H1 (cell line): ENCODE measurements at regions not wholly inside any gene's neighbourhood (a gene's known extent, or its start where the extent isn't known, plus 50 kb on each side); places are given as distances from the start of the nearest gene placed in this dataset.

Experiments used
- CTCF ChIA-PET: fragments of 300-600 bp; sonication (Branson Sonifier 250); formaldehyde crosslinking; loops from one replicate; lab custom pipeline; 2021; ENCODE audit not compliant: partially characterized antibody; lab: Charles Lee
- POLR2A ChIA-PET: fragments of 300-600 bp; sonication (Branson Sonifier 250); formaldehyde crosslinking; loops from one replicate; lab custom pipeline; 2021; ENCODE audit warnings: inconsistent platforms; ENCODE audit not compliant: partially characterized antibody; lab: Charles Lee
- DNase-seq, 2 experiments: peaks; one replicate each; pipeline versions ENCODE4 v3.0.0 to v3.0.0-alpha.2; 2010 to 2022; ENCODE audit warnings: low spot score in 2 of 2, low read depth in 1 of 2, mixed read lengths in 1 of 2
- FAIRE-seq: peaks from 2 replicates; lab custom pipeline; 2011; peaks lifted over from hg19 to GRCh38; lab: Jason Lieb, UNC
- H2AFZ ChIP-seq: 2 replicates; pipeline ENCODE4 v1.8.1; 2012; ENCODE audit warnings: low read length, inconsistent platforms
- H2AK5ac ChIP-seq: 2 replicates; pipeline ENCODE4 v1.6.1; 2013; ENCODE audit warnings: low read depth, low read length
- H2BK120ac ChIP-seq: replicated peaks from 2 replicates; pipeline ENCODE3; 2013; ENCODE audit warnings: low read depth, low read length, inconsistent platforms
- H2BK12ac ChIP-seq: 2 replicates; pipeline ENCODE4 v1.6.1; 2013; ENCODE audit warnings: low read depth, low read length
- H2BK15ac ChIP-seq: 2 replicates; pipeline ENCODE4 v1.6.1; 2013; ENCODE audit warnings: low read length
- H2BK20ac ChIP-seq: 2 replicates; pipeline ENCODE4 v1.6.1; 2013; ENCODE audit warnings: low read length
- H2BK5ac ChIP-seq: 2 replicates; pipeline ENCODE4 v1.6.1; 2013; ENCODE audit warnings: low read depth, low read length
- H3K14ac ChIP-seq: 2 replicates; pipeline ENCODE4 v1.6.1; 2013; ENCODE audit warnings: inconsistent platforms; ENCODE audit not compliant: insufficient read length
- H3K18ac ChIP-seq: 2 replicates; pipeline ENCODE4 v1.6.1; 2013; ENCODE audit warnings: low read length; ENCODE audit errors: extremely low read depth
- H3K23ac ChIP-seq: 2 replicates; pipeline ENCODE4 v1.6.1; 2013; ENCODE audit warnings: inconsistent platforms; ENCODE audit not compliant: insufficient read length
- H3K23me2 ChIP-seq: 2 replicates; pipeline ENCODE4 v1.6.1; 2013; ENCODE audit warnings: low read depth, low read length
- H3K27ac ChIP-seq: 2 replicates; pipeline ENCODE4 v1.6.1; 2011; ENCODE audit warnings: low read depth, low read length, inconsistent platforms
- H3K27me3 ChIP-seq, 4 experiments: replicated peaks in 1 of 4; 1 replicate in 1 of 4; 2 replicates in 3 of 4; pipeline versions ENCODE4 v1.6.1 to v1.8.1; 2011 to 2013; ENCODE audit warnings: low read length in 3 of 4, mild to moderate bottlenecking in 3 of 4, inconsistent platforms in 2 of 4, mixed read lengths in 2 of 4, moderate library complexity in 1 of 4; ENCODE audit not compliant: control insufficient read depth in 3 of 4, insufficient read depth in 3 of 4; ENCODE audit errors: extremely low read depth in 1 of 4
- H3K36me3 ChIP-seq, 4 experiments: 2 replicates each; pipeline versions ENCODE4 v1.6.1 to v1.8.1; 2011 to 2013; ENCODE audit warnings: mild to moderate bottlenecking in 4 of 4, low read length in 3 of 4, moderate library complexity in 2 of 4, control low read depth in 1 of 4, inconsistent platforms in 1 of 4; ENCODE audit not compliant: insufficient read depth in 4 of 4, control insufficient read depth in 2 of 4
- H3K4ac ChIP-seq: replicated peaks from 2 replicates; pipeline ENCODE3; 2013; ENCODE audit warnings: low read length, low read depth, mixed read lengths, inconsistent platforms; ENCODE audit not compliant: insufficient read length
- H3K4me1 ChIP-seq, 4 experiments: replicated peaks in 1 of 4; 1 replicate in 1 of 4; 2 replicates in 3 of 4; pipeline versions ENCODE4 v1.6.1 to v1.8.1; 2011 to 2013; ENCODE audit warnings: low read length in 3 of 4, inconsistent platforms in 2 of 4, mixed read lengths in 1 of 4; ENCODE audit not compliant: insufficient read depth in 4 of 4, control insufficient read depth in 3 of 4
- H3K4me2 ChIP-seq, 2 experiments: 2 replicates each; pipeline versions ENCODE4 v1.6.1 to v1.8.1; 2011 to 2013; ENCODE audit warnings: low read depth in 2 of 2, low read length in 2 of 2, control low read depth in 1 of 2, inconsistent platforms in 1 of 2, mild to moderate bottlenecking in 1 of 2; ENCODE audit not compliant: insufficient read depth in 1 of 2
- H3K4me3 ChIP-seq, 4 experiments: fragments of 200-600, 300-600 bp in 1 of 4; sonication (generic), shearing (Covaris generic), sonication (Bioruptor Twin) in 1 of 4; 2 replicates each; pipeline versions ENCODE4 v1.5.1 to v1.8.1; 2011 to 2016; ENCODE audit warnings: low read length in 4 of 4, low read depth in 3 of 4, control low read depth in 2 of 4, inconsistent platforms in 2 of 4, mild to moderate bottlenecking in 2 of 4, mixed read lengths in 1 of 4, moderate library complexity in 1 of 4; ENCODE audit not compliant: insufficient read depth in 2 of 4; ENCODE audit errors: extremely low read depth in 1 of 4
- H3K56ac ChIP-seq: replicated peaks from 2 replicates; pipeline ENCODE3; 2013; ENCODE audit warnings: low read depth, mild to moderate bottlenecking, mixed read lengths, low read length, inconsistent platforms; ENCODE audit not compliant: insufficient read length
- H3K79me1 ChIP-seq: 2 replicates; pipeline ENCODE4 v1.6.1; 2013; ENCODE audit warnings: low read depth, low read length, control low read depth
- H3K79me2 ChIP-seq, 2 experiments: 2 replicates each; pipeline versions ENCODE4 v1.6.1 to v1.8.1; 2012 to 2013; ENCODE audit warnings: low read length in 2 of 2, mild to moderate bottlenecking in 2 of 2, inconsistent platforms in 1 of 2; ENCODE audit not compliant: insufficient read depth in 2 of 2, control insufficient read depth in 1 of 2
- H3K9ac ChIP-seq, 4 experiments: replicated peaks in 1 of 4; 1 replicate in 1 of 4; 2 replicates in 3 of 4; pipeline versions ENCODE4 v1.6.1 to v1.8.1; 2011 to 2013; ENCODE audit warnings: low read depth in 3 of 4, low read length in 3 of 4, control low read depth in 2 of 4, mild to moderate bottlenecking in 2 of 4, moderate library complexity in 2 of 4, inconsistent platforms in 1 of 4; ENCODE audit errors: extremely low read depth in 1 of 4
- H3K9me3 ChIP-seq, 2 experiments: 2 replicates each; pipeline versions ENCODE4 v1.6.1 to v1.8.1; 2012 to 2013; ENCODE audit warnings: mild to moderate bottlenecking in 2 of 2, moderate library complexity in 2 of 2, control low read depth in 1 of 2, inconsistent platforms in 1 of 2, low read depth in 1 of 2, low read length in 1 of 2, mixed read lengths in 1 of 2; ENCODE audit not compliant: insufficient read depth in 2 of 2
- H4K20me1 ChIP-seq, 2 experiments: replicated peaks in 1 of 2; 2 replicates each; pipeline versions ENCODE3 to v1.8.1; 2011 to 2013; ENCODE audit warnings: inconsistent platforms in 2 of 2, low read length in 2 of 2, mild to moderate bottlenecking in 1 of 2; ENCODE audit not compliant: insufficient read depth in 2 of 2, control insufficient read depth in 1 of 2
- H4K5ac ChIP-seq: 2 replicates; pipeline ENCODE4 v1.6.1; 2013; ENCODE audit warnings: low read length, low read depth, mixed read lengths, inconsistent platforms; ENCODE audit not compliant: insufficient read length
- H4K8ac ChIP-seq: 2 replicates; pipeline ENCODE4 v1.8.0; 2013; ENCODE audit warnings: mild to moderate bottlenecking, moderate library complexity, low read length, inconsistent platforms; ENCODE audit not compliant: insufficient read depth; ENCODE audit errors: extremely low read depth
- H4K91ac ChIP-seq: replicated peaks from 2 replicates; pipeline ENCODE3; 2013; ENCODE audit warnings: low read length, mixed read lengths, inconsistent platforms; ENCODE audit not compliant: insufficient read length
- ASH2L ChIP-seq: fragments of 200-600, 300-600 bp; sonication (generic); IDR thresholded peaks from one replicate; pipeline ENCODE4 v1.7.1; 2017; ENCODE audit warnings: low read length
- GTF2F1 ChIP-seq: IDR thresholded peaks from 2 replicates; pipeline ENCODE4 v1.6.1; 2012; ENCODE audit warnings: low read depth, low read length, improper control_type of control experiment, borderline replicate concordance
- HDAC6 ChIP-seq: IDR thresholded peaks from one replicate; pipeline ENCODE4 v1.7.1; 2012; ENCODE audit warnings: low read depth, mild to moderate bottlenecking, inconsistent platforms, low read length, moderate library complexity
- NRF1 ChIP-seq: IDR thresholded peaks from 2 replicates; pipeline ENCODE4 v1.6.1; 2011; ENCODE audit warnings: mild to moderate bottlenecking, low read depth, low read length, improper control_type of control experiment
- POLR2AphosphoS5 ChIP-seq: IDR thresholded peaks from 2 replicates; pipeline ENCODE4 v1.6.1; 2011; ENCODE audit warnings: low read depth, low read length
- RBBP5 ChIP-seq: IDR thresholded peaks from 2 replicates; pipeline ENCODE4 v1.7.1; 2012; ENCODE audit warnings: low read depth, mild to moderate bottlenecking, inconsistent platforms, low read length, moderate library complexity, borderline replicate concordance
- RNF2 ChIP-seq: fragments of 200-900, 300-1000 bp; sonication (generic); IDR thresholded peaks from 2 replicates; pipeline ENCODE4 v1.7.1; 2016; ENCODE audit warnings: borderline replicate concordance, low read depth, mild to moderate bottlenecking, antibody characterized with exemption, low read length; ENCODE audit not compliant: poor library complexity, severe bottlenecking; ENCODE audit errors: missing control alignments
- SIX5 ChIP-seq: IDR thresholded peaks from 2 replicates; pipeline ENCODE4 v1.6.1; 2011; ENCODE audit warnings: mild to moderate bottlenecking, low read depth, low read length
- TAF1 ChIP-seq: IDR thresholded peaks from 2 replicates; pipeline ENCODE4 v1.6.1; 2011; ENCODE audit warnings: mild to moderate bottlenecking, low read depth, low read length
- TEAD4 ChIP-seq: IDR thresholded peaks from 2 replicates; pipeline ENCODE4 v1.6.1; 2012; ENCODE audit warnings: low read depth, low read length, inconsistent platforms, mixed read lengths
- WGBS, 2 experiments: shearing (Covaris generic) in 1 of 2; methylation state at CpG; one replicate each; pipeline versions ENCODE4 v1.1.6 to v1.1.7; 2013 to 2015; ENCODE audit warnings: low lambda C conversion rate in 2 of 2, mixed read lengths in 2 of 2, inconsistent platforms in 1 of 2, low coverage in 1 of 2, missing lambda C conversion rate in 1 of 2; ENCODE audit not compliant: insufficient replicate concordance in 2 of 2, insufficient coverage in 1 of 2, insufficient read length in 1 of 2; ENCODE audit errors: extremely low coverage in 1 of 2, missing lambda C conversion rate in 1 of 2; 5-methylcytosine and 5-hydroxymethylcytosine counted together

DNA sequence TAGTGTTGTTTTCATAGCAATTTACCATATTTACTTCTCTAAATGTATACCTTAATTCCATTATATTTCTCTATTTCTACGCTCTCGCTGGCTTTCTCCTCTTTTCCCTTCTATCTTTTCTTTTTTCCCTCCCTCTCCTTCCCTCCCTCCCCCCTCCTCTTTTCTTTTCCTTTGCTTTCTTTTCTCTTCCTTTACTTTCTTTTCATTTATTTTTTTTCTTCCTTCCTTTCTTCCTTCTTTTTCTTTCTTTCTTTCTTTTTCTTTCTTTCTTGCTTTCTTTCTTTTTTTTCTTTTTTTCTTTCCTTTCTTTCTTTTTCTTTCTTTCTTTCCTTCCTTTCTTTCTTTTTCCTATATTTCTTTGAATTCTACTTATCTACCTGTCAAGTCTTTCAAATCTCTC, 533.0 kb upstream of the POT1 start:
- CTCF ChIA-PET, result no interaction called here
- H3K14ac ChIP-seq, result no peak overlapping the region
- H3K9ac ChIP-seq, result no peak overlapping the region
- TF ChIP-seq HDAC6 (no peak), GTF2F1 (no peak), ASH2L (no peak), TEAD4 (no peak), RNF2 (no peak), POLR2AphosphoS5 (no peak), TAF1 (no peak), NRF1 (no peak), SIX5 (no peak), RBBP5 (no peak)
- no peak overlapping the region for H2BK5ac ChIP-seq
- no peaks in the 10 kb centered on the region for H3K79me1 ChIP-seq
- H3K4me1 ChIP-seq, result no peaks in the 10 kb centered on the region
- 92% methylated on average over 2 of the region's 2 CpGs; no CpG with 5 or more reads in 1 of the 2 experiments for WGBS, 2 experiments
- no peaks in the 10 kb centered on the region for H3K23me2 ChIP-seq
- H3K27me3 ChIP-seq, result peaks cover 0 to 1% (median 0%) of the 10 kb centered on the region in 4 experiments; a peak in 1 of 7 replicates
- no peaks in the 10 kb centered on the region; a peak in 1 of 4 replicates for H3K9me3 ChIP-seq
- H4K8ac ChIP-seq, result no peak overlapping the region
- no peaks in the 10 kb centered on the region for H4K20me1 ChIP-seq
- no peak overlapping the region for H3K4me2 ChIP-seq
- FAIRE-seq (no peak), DNase-seq (no peak)
- no peak overlapping the region for H2BK15ac ChIP-seq
- no peak overlapping the region for H3K56ac ChIP-seq
- H3K79me2 ChIP-seq, result no peaks in the 10 kb centered on the region
- H3K18ac ChIP-seq, result no peak overlapping the region
- no peak overlapping the region for H2BK20ac ChIP-seq
- no peak overlapping the region for H3K4me3 ChIP-seq
- H2BK12ac ChIP-seq, result no peak overlapping the region
- no peak overlapping the region for H3K27ac ChIP-seq
- POLR2A ChIA-PET, result no interaction called here
- no peak overlapping the region for H3K23ac ChIP-seq
- no peaks in the 10 kb centered on the region for H3K36me3 ChIP-seq
- no peak overlapping the region for H2AK5ac ChIP-seq
- no peak overlapping the region for H2BK120ac ChIP-seq
- no peak overlapping the region for H4K5ac ChIP-seq
- no peak overlapping the region for H2AFZ ChIP-seq
- H3K4ac ChIP-seq, result no peak overlapping the region
- H4K91ac ChIP-seq, result no peak overlapping the region
